ENCODE measurements at regions not wholly inside any gene's neighbourhood (a gene's known extent, or its start where the extent isn't known, plus 50 kb on each side); places are given as distances from the start of the nearest gene placed in this dataset.

DNA sequence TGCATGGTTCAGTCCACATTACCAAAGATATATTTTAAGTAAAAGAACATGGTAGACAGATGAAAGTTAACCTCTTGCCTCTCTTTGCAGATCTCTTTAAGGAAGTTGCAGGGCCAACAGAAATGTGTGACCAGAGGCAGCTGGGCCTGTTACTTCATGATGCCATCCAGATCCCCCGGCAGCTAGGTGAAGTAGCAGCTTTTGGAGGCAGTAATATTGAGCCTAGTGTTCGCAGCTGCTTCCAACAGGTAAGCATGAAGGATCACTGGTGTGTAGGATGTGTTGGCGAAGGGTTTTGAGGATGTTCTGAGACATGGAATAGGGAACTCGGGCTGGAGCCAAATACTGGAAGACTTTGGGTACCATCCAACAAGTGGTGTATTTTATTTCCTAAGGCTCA, 508.6 kb downstream of the UTRN start:
- TF ChIP-seq, protein P1, sequence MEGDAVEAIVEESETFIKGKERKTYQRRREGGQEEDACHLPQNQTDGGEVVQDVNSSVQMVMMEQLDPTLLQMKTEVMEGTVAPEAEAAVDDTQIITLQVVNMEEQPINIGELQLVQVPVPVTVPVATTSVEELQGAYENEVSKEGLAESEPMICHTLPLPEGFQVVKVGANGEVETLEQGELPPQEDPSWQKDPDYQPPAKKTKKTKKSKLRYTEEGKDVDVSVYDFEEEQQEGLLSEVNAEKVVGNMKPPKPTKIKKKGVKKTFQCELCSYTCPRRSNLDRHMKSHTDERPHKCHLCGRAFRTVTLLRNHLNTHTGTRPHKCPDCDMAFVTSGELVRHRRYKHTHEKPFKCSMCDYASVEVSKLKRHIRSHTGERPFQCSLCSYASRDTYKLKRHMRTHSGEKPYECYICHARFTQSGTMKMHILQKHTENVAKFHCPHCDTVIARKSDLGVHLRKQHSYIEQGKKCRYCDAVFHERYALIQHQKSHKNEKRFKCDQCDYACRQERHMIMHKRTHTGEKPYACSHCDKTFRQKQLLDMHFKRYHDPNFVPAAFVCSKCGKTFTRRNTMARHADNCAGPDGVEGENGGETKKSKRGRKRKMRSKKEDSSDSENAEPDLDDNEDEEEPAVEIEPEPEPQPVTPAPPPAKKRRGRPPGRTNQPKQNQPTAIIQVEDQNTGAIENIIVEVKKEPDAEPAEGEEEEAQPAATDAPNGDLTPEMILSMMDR (IDR thresholded peaks at IDR 0.05; ENCODE audit: low read depth, low read length, missing input control), result no peak
- TF ChIP-seq, protein P2, sequence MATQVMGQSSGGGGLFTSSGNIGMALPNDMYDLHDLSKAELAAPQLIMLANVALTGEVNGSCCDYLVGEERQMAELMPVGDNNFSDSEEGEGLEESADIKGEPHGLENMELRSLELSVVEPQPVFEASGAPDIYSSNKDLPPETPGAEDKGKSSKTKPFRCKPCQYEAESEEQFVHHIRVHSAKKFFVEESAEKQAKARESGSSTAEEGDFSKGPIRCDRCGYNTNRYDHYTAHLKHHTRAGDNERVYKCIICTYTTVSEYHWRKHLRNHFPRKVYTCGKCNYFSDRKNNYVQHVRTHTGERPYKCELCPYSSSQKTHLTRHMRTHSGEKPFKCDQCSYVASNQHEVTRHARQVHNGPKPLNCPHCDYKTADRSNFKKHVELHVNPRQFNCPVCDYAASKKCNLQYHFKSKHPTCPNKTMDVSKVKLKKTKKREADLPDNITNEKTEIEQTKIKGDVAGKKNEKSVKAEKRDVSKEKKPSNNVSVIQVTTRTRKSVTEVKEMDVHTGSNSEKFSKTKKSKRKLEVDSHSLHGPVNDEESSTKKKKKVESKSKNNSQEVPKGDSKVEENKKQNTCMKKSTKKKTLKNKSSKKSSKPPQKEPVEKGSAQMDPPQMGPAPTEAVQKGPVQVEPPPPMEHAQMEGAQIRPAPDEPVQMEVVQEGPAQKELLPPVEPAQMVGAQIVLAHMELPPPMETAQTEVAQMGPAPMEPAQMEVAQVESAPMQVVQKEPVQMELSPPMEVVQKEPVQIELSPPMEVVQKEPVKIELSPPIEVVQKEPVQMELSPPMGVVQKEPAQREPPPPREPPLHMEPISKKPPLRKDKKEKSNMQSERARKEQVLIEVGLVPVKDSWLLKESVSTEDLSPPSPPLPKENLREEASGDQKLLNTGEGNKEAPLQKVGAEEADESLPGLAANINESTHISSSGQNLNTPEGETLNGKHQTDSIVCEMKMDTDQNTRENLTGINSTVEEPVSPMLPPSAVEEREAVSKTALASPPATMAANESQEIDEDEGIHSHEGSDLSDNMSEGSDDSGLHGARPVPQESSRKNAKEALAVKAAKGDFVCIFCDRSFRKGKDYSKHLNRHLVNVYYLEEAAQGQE (IDR thresholded peaks at IDR 0.05), result no peak
- TF ChIP-seq, protein P3, sequence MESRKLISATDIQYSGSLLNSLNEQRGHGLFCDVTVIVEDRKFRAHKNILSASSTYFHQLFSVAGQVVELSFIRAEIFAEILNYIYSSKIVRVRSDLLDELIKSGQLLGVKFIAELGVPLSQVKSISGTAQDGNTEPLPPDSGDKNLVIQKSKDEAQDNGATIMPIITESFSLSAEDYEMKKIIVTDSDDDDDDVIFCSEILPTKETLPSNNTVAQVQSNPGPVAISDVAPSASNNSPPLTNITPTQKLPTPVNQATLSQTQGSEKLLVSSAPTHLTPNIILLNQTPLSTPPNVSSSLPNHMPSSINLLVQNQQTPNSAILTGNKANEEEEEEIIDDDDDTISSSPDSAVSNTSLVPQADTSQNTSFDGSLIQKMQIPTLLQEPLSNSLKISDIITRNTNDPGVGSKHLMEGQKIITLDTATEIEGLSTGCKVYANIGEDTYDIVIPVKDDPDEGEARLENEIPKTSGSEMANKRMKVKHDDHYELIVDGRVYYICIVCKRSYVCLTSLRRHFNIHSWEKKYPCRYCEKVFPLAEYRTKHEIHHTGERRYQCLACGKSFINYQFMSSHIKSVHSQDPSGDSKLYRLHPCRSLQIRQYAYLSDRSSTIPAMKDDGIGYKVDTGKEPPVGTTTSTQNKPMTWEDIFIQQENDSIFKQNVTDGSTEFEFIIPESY (IDR thresholded peaks at IDR 0.05), result no peak
- no peak for TF ChIP-seq JUND (IDR thresholded peaks at IDR 0.05)
- no peak for TF ChIP-seq RXRA (IDR thresholded peaks at IDR 0.05)
- no peak for TF ChIP-seq EGR1 (IDR thresholded peaks at IDR 0.05; ENCODE audit: low read depth in 2 of 2)
- TF ChIP-seq RAD21 (IDR thresholded peaks at IDR 0.05), result no peak
- TF ChIP-seq GABPA (IDR thresholded peaks at IDR 0.05 in 1 of 2, conservative IDR thresholded peaks at IDR 0.05 in 1 of 2), result no peak
- no peak for TF ChIP-seq SP1 (IDR thresholded peaks at IDR 0.05)
- TF ChIP-seq TAF1 (conservative IDR thresholded peaks at IDR 0.05), result no peak

Data from liver (tissue), 3 donors.